ENCODE measurements at regions not wholly inside any gene's neighbourhood (a gene's known extent, or its start where the extent isn't known, plus 50 kb on each side); places are given as distances from the start of the nearest gene placed in this dataset.

GRCh38 chr14:84024231-84024820, 1505.6 kb upstream of the FLRT2 start:
- no peak for DNase-seq (ENCODE audit: low read depth)
- TF ChIP-seq, protein P1, sequence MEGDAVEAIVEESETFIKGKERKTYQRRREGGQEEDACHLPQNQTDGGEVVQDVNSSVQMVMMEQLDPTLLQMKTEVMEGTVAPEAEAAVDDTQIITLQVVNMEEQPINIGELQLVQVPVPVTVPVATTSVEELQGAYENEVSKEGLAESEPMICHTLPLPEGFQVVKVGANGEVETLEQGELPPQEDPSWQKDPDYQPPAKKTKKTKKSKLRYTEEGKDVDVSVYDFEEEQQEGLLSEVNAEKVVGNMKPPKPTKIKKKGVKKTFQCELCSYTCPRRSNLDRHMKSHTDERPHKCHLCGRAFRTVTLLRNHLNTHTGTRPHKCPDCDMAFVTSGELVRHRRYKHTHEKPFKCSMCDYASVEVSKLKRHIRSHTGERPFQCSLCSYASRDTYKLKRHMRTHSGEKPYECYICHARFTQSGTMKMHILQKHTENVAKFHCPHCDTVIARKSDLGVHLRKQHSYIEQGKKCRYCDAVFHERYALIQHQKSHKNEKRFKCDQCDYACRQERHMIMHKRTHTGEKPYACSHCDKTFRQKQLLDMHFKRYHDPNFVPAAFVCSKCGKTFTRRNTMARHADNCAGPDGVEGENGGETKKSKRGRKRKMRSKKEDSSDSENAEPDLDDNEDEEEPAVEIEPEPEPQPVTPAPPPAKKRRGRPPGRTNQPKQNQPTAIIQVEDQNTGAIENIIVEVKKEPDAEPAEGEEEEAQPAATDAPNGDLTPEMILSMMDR (IDR thresholded peaks at IDR 0.05; ENCODE audit: low read length, missing control alignments): no peak
- H3K4me3 ChIP-seq (replicated peaks; ENCODE audit: low read depth, low read length): no peak overlapping the region

GRCh38 chr14:84025106-84026012, 1504.6 kb upstream of the FLRT2 start:
- DNase-seq (ENCODE audit: low read depth): no peak
- TF ChIP-seq, protein P1 (IDR thresholded peaks at IDR 0.05; ENCODE audit: low read length, missing control alignments): no peak
- H3K4me3 ChIP-seq (replicated peaks; ENCODE audit: low read depth, low read length): no peak overlapping the region

DNA sequence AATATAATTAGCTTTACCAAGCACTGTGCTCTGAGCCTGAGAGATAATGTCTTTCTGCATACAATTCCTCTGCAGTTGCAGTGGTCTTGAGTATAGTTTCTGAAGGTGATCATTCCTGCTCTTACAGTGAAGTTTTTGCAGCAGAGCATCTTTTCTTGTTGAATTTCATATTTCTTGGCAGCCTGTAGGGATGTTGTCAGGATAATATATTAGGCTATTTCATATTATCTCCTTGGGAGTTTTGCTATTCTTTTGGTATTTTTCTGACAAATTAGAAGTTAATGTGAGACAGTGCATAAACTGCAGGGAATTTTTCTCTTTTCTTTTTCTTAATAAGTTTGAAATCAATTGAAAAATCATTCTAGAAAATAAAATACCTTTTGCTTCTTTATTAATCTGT, 1502.6 kb upstream of the FLRT2 start:
- DNase-seq (ENCODE audit: low read depth): no peak
- H3K4me3 ChIP-seq (replicated peaks; ENCODE audit: low read depth, low read length): no peak overlapping the region
- TF ChIP-seq, protein P1 (IDR thresholded peaks at IDR 0.05; ENCODE audit: low read length, missing control alignments): no peak

- no peak for DNase-seq (ENCODE audit: low read depth)
- TF ChIP-seq, protein P1 (IDR thresholded peaks at IDR 0.05; ENCODE audit: low read length, missing control alignments): no peak
- no peak overlapping the region for H3K4me3 ChIP-seq (replicated peaks; ENCODE audit: low read depth, low read length)
These were observed 1501.8 kb upstream of the FLRT2 start for GRCh38 chr14:84028080-84028604.

DNA sequence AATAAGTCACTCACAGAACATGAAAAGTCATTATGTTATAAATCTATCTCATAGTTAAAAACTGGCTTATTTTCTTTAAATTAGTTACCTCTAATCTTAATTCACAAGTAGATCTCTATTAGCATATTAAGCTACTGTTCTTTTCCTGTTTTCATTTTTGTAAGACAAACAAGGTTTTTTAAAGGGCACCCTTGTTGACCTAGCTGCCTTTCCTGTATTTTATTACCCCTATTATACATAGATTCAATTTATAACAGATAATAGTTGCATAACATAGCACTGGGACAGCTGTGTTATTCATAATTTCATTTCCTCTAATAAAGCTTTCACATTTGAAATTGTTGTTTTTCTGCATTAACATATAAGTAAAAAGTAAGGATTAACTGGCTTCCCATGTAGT, 1500.7 kb upstream of the FLRT2 start:
- DNase-seq (ENCODE audit: low read depth): no peak
- TF ChIP-seq, protein P1 (IDR thresholded peaks at IDR 0.05; ENCODE audit: low read length, missing control alignments): no peak
- H3K4me3 ChIP-seq (replicated peaks; ENCODE audit: low read depth, low read length): no peak overlapping the region

DNA sequence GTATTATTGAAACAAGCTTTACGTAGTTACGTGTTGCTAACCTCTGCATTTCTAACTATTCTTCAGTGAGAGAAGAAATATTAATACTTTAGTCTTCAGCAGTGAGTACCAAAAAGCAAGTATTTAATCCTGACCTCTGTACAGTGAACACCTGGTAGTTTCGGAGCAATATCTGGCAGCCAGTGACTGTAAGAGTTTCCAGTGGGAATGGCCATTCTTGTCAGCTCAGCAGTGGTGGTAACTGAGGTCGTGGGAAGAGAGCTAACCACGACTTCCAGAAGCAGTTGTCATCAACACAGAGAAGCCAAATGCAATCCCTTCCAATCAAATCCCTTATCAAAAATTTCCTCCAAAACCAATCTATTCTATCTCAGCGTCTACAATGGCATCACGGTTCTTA, 1500.2 kb upstream of the FLRT2 start:
- no peak for DNase-seq (ENCODE audit: low read depth)
- H3K4me3 ChIP-seq (replicated peaks; ENCODE audit: low read depth, low read length): no peak overlapping the region
- TF ChIP-seq, protein P1 (IDR thresholded peaks at IDR 0.05; ENCODE audit: low read length, missing control alignments): no peak

All from fibroblast of pulmonary artery (primary cell).